ENCODE measurements at regions not wholly inside any gene's neighbourhood (a gene's known extent, or its start where the extent isn't known, plus 50 kb on each side); places are given as distances from the start of the nearest gene placed in this dataset.
"Not testable (repeated sequence)": the region's sequence is repeated elsewhere in the genome, so short reads cannot be mapped to it uniquely, and the experiment has no call there.

GRCh38 chr22:25482091-25482760 lies 82.2 kb upstream of the GRK3 start:
- DNase-seq (ENCODE audit: low read depth in 4 of 4, low spot score in 3 of 4), result no peak

- no peak for DNase-seq (ENCODE audit: low read depth in 4 of 4, low spot score in 3 of 4)
Observed at GRCh38 chr22:25482868-25483639, 81.4 kb upstream of the GRK3 start.

GRCh38 chr22:25483931-25484330 lies 80.5 kb upstream of the GRK3 start:
- no peak for DNase-seq (ENCODE audit: low read depth in 4 of 4, low spot score in 3 of 4)

GRCh38 chr22:25484521-25485315 lies 79.8 kb upstream of the GRK3 start:
- DNase-seq (ENCODE audit: low read depth in 4 of 4, low spot score in 3 of 4), result no peak

- no peak for DNase-seq (ENCODE audit: low read depth in 4 of 4, low spot score in 3 of 4)
Observed at GRCh38 chr22:25485626-25486545, 78.6 kb upstream of the GRK3 start.

GRCh38 chr22:25487508-25487907 lies 77.0 kb upstream of the GRK3 start:
- no peak for DNase-seq (ENCODE audit: low read depth in 4 of 4, low spot score in 3 of 4)

- peak in 1 of 4 donors; percentile 40 for DNase-seq (ENCODE audit: low read depth in 4 of 4, low spot score in 3 of 4)
Observed at GRCh38 chr22:25488244-25489020, 76.0 kb upstream of the GRK3 start.

- no peak for DNase-seq (ENCODE audit: low read depth in 4 of 4, low spot score in 3 of 4)
Observed at GRCh38 chr22:25489947-25490346, 74.5 kb upstream of the GRK3 start.

GRCh38 chr22:25490896-25491295 lies 73.6 kb upstream of the GRK3 start:
- no peak for DNase-seq (ENCODE audit: low read depth in 4 of 4, low spot score in 3 of 4)

- DNase-seq (ENCODE audit: low read depth in 4 of 4, low spot score in 3 of 4), result no peak
Observed at GRCh38 chr22:25492162-25492561, 72.3 kb upstream of the GRK3 start.

- no peak for DNase-seq (ENCODE audit: low read depth in 4 of 4, low spot score in 3 of 4)
Observed at GRCh38 chr22:25492841-25493734, 71.4 kb upstream of the GRK3 start.

- DNase-seq (ENCODE audit: low read depth in 4 of 4, low spot score in 3 of 4), result no peak
Observed at GRCh38 chr22:25493794-25494193, 70.7 kb upstream of the GRK3 start.

GRCh38 chr22:25494774-25495173 lies 69.7 kb upstream of the GRK3 start:
- no peak for DNase-seq (ENCODE audit: low read depth in 4 of 4, low spot score in 3 of 4)

GRCh38 chr22:25495285-25495684 lies 69.2 kb upstream of the GRK3 start:
- DNase-seq (ENCODE audit: low read depth in 4 of 4, low spot score in 3 of 4), result no peak

- no peak for DNase-seq (ENCODE audit: low read depth in 4 of 4, low spot score in 3 of 4)
Observed at GRCh38 chr22:25496396-25497064, 67.9 kb upstream of the GRK3 start.

GRCh38 chr22:25497181-25497641 lies 67.3 kb upstream of the GRK3 start:
- DNase-seq (ENCODE audit: low read depth in 4 of 4, low spot score in 3 of 4), result no peak

- DNase-seq (ENCODE audit: low read depth in 4 of 4, low spot score in 3 of 4), result no peak
Observed at GRCh38 chr22:25497716-25498115, 66.8 kb upstream of the GRK3 start.

- not testable (repeated sequence) for DNase-seq (ENCODE audit: low read depth in 4 of 4, low spot score in 3 of 4)
Observed at GRCh38 chr22:25500671-25501070, 63.8 kb upstream of the GRK3 start.

Measured in left renal pelvis (tissue), 4 donors.